Stimulated activated CD4-positive, alpha-beta T cell treated with anti-CD3 and anti-CD28 coated beads, Interleukin-12 subunit alpha, Interleukin-12 subunit beta, amount 100 ng/mL, for 24 hours (primary cell): ENCODE measurements at regions not wholly inside any gene's neighbourhood (a gene's known extent, or its start where the extent isn't known, plus 50 kb on each side); places are given as distances from the start of the nearest gene placed in this dataset.

ENCODE experiments used
- DNase-seq, 2 experiments: peaks; one replicate each; pipeline ENCODE4 v3.0.0-alpha.2; 2020; ENCODE audit warnings: low read depth in 2 of 2

- no peak for DNase-seq
These were observed 82.2 kb downstream of the ZNF608 start for GRCh38 chr5:124664287-124664686.

- no peak for DNase-seq
These were observed 83.3 kb downstream of the ZNF608 start for GRCh38 chr5:124663101-124663506.

DNA sequence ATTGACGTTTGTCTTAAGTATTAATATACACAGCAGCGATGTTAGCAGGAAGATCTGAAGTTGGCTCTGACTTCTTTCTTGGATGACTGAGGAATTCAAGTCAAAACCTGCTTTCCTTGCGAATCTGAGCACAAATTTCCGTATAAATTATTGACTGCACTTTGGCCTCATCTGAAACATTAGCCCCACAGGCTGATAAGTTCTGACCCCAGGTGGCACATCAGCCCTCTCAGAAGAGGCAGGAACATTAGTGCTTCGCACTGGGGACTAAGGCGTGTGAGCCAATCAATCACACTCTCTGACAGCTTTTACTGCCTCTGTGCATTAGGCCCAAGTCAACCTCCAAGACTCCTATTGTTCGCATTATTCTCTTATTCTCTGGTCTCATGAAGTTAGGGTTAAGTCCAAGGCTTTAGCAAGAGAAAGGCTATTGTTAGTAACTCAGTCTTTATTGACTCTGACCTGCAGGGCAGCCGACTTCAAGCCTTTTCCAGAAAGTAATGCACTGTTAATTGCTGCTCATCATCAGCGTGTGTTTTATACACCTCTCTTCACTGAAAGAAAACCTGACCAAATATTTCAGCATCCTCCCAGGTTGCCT is 84.2 kb downstream of the ZNF608 start:
- no peak for DNase-seq

GRCh38 chr5:124661317-124662141 is 84.9 kb downstream of the ZNF608 start:
- no peak for DNase-seq

DNA sequence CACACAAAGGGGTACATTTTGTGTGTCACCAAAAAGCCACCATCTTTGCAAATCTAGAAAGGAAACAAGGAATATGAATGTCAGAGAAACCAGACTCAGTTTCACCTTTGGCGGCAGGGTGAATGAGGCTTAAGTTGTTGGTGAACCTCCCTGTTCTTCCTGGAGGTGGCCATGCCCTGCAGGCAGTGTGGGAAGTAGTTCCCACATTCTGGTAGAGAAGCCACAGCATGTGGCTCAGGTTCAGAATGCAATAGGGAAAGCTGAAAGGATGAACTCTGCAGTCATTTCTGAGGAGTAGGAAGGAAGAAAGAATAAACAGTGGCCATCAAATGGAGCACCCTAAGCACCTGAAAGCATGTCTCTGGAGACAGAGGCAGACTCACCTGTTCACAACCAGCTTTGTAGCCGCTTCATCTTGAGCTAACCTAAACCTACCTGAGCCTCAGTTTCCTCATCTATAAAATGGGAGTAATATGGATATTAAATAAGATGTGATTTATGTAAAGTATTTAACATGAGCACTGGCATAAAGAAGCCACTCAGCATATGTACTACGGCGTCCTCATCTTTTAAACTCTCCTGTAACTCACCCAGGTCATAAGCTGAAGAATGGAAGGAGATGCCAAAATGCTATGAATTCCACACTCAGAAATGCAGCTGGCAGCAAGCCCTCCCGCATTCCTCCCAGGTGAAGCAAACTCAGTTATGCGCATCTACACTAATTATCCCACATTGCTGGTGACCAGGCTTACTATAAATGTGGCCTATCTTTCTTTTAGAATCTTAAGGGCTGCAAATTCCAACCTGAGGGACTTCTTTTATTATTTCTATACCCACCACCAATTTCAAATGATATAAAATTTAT is 86.0 kb downstream of the ZNF608 start:
- no peak for DNase-seq

DNA sequence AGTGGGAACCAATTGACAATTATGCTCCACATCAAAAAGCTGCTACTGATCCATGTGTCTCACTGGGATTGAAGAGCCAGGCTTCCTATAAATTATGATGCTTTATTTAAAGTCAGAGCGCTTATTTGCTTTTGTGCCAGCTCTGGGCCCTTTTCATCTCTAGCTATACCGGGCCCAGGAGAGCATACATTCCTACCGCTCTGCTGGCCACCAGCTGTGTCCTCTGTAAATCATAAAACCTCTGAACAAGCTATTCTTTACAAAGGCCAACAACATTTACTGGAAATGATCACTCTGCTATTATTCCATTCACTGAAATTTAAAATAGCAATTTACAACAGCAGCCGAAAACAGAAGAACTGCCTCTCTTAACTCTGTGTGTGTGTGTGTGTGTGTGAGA is 86.6 kb downstream of the ZNF608 start:
- DNase-seq, result no peak

DNA sequence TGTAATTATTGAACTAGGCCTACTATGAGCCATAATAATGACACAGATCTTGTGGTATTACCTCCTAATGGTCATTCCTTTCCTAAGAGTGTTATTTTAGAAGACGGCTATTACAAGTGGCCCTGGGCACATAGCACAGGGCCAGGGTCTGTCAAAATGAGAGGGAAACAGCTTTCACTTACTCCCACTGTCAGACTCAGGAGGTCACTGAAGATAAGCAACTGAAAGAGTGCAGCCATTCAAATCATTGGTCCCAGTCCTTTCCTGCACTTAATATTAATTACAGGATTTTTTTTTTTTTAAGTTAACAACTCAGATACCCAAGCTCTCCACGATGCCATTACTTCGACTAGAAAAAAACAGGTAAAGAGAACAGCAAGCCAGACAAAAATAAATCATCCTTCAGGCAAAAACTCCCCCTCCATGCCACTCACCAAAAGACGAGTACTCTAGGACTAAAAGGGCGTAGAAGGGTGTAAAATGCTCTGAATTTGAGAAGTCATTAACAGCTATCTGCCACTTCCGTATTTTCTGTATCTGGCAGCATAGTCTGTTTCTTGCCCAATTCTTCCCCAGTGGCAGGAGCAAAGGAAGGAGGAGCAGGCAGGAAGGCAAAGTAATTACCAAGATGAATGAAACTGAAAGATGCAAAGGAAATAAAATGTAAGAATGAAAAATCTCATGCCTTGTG is 87.4 kb downstream of the ZNF608 start:
- DNase-seq, result no peak

- DNase-seq, result no peak
These were observed 90.4 kb downstream of the ZNF608 start for GRCh38 chr5:124655921-124656511.

- no peak for DNase-seq
These were observed 91.1 kb downstream of the ZNF608 start for GRCh38 chr5:124655251-124655917.

DNA sequence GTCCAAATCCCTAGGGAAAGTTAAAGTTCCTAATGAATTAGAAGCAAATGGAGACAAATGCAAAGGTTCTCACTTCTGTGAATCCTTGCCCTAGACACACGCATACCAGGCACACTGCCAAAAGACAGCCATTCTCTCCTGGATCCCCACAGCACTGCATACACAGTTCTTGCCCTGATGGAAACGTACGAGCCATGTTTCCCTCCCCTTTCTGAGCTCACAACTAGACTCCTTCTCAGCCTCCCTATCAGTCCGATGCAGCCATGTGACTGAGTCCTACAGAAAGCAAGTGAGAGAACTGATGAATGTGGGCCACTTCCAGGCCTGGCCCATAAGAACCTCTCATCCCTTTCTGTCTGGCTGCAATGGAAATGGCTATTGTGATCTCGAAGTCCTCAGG is 92.0 kb downstream of the ZNF608 start:
- no peak for DNase-seq

DNA sequence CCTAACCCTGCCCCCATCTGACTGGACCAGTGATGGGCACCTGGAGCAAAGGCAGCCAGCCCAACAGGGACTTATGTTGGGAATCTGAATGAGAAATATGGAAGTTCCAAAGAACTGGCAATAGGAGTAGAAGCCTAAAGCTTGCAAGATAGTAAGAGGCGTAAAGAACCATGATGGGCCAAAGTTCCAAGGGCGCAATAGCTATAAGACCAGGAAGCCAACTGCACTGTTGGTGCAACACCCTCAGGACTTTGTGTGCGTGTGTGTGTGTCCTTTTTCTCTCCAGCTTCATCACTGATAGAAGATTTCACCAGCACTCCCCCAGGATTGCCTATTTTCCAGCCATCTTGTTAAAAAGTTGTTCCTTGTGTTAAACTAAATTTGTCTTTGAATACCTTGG is 92.8 kb downstream of the ZNF608 start:
- no peak for DNase-seq

DNA sequence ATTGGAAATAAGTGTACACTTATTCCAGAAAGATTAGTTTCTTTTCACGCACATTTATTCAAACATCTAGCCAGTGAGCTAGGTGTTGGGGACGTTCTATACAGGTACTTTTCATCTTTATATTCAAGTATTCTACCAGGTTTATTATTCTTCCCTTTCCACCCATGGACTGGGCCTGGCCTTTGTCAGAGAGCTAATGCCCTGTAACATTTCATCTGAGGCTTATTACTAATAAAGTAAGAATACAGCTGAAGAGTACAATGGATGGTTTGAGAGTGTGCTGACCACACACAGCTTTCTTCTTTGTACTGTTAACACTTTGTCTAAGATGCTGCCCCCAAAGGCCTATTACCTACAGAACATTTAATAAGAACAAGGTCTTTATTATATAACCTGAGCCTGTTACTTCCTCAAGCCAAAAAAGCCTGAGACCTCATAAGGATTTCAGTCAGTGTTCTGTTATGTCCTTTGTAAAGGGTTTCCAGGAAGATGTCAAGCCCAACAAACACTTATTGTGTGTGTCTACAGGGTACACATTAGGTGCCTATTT is 93.5 kb downstream of the ZNF608 start:
- DNase-seq, result no peak

DNA sequence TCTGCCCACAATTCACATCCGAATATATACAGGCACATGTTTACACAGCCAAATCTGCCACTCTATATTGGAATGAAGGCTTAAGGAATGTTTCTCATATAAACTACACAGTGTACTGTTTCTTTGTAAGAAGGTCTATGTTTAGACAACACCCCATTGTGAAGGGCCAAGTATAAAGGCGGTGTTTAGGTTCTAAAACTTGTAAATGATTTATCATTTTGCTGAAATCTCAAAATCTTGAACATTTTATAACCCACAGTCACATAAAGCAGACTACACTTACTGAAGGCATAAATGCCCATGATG is 94.0 kb downstream of the ZNF608 start:
- DNase-seq, result no peak

DNA sequence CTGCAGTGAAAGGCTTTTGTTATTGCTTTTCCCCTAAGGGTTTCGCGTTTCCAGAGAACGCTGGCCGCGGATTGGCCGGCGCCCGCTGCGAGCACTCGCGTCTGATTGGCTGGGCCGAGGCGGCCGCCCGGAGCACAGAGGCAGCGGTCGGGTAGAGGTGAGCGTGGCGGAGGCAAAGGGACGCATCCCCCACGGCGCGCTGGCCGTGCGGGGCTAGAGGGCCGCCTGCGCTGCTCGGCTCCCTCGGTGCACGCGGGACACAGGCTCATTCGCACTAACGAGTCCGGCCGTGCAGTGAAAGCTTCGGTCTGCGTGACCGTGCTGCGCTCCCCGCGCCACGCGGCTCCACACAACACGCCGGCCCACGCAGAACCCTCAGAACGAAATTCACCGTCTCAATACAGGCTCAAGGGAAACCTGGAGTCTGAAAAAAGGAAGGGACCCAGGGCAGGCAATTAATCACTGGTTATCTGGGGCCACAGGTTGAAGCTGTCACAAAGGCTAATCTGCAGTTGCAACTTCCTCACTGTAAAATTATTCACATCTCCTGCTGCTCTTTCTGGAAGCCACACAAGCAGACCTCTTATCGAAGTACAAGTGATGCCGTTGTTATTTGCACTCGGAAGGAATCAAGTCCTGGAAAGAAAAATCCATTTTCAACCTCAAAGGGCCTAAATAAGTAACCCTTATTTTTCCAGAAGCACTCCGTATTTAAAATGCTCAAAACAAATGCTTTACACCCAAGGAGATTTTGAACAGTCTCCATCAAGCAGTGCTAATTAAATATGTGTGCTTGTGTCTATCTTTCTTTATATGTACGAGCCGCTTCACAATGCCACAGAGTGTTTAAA is 94.6 kb downstream of the ZNF608 start:
- no peak for DNase-seq

DNA sequence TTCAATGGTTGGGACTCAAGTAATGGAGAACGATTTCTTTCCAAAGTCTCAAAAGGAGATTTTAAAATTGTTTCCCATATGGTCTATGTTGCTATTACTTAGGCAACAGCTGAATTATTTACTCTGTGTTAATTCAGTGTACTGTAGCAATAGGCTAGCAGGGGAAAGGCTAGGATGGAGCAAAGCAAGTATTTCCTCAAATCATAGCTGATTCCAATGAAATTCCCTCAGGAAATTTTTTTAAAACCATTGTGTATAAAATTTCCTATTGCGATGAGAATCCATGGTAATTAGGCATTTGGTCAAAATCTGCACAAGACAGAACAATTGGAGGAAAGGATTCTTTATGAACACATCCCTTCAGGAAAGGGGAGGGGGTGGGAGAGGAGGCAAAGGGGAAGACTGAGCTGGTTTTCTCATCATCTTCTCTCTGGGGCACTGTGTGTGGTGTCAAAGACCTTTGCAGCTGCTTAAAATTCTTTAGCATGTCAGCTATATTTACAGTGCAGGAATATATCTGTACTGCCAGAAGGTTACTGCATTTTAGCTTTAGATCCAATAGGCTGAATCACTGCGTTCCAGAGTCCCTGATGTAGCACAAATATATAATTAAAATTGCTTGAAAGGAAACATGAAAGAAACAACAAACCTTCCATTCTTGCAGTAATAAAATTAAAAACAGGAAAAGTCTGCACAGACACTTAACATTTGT is 95.3 kb downstream of the ZNF608 start:
- DNase-seq, result no peak

GRCh38 chr5:124650147-124650561 is 96.3 kb downstream of the ZNF608 start:
- no peak for DNase-seq

DNA sequence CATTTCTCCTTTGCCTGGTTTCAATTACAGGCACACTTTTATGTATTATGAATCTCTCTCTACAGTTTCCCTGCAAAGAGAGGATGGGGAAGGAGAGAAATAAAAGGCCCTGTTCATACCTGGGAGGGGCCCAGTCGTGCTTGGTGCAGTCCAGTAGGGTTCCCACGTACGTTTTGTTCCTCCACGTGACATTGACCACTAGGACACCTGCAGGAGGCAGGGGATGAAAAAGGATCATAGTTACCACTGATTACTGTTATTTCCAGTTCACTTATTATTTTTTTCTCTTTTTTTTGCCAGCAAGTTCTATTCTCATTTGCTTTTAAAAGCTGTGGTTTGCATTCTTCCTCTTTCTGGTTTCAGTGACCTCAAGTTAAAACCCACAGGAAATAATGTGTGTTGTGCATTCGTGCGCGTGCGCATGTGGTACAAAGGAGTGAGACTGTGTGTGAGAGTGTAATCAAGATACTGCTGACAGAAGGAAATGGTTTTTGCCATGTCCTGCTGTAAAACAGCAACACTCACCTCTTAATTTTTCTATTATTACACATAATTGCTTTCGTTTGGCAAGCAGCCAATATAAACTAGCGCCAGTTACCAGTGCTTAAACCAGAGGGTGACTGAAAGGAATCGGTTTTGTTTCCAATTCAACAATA is 96.8 kb downstream of the ZNF608 start:
- DNase-seq, result peak; percentile 32 to 43

GRCh38 chr5:124648902-124649467 is 97.5 kb downstream of the ZNF608 start:
- DNase-seq, result no peak
